HG03460 (cell line): ENCODE measurements at regions not wholly inside any gene's neighbourhood (a gene's known extent, or its start where the extent isn't known, plus 50 kb on each side); places are given as distances from the start of the nearest gene placed in this dataset.

Source experiments
- ATAC-seq: cut with Tn5 transposase; IDR thresholded peaks from one replicate; pipeline ENCODE4 v1.9.1; 2021; ENCODE audit not compliant: unreplicated experiment

GRCh38 chr1:14037101-14037847 is 337.3 kb downstream of the PRDM2 start:
- no peak for ATAC-seq

- ATAC-seq, result no peak
These were observed 339.8 kb downstream of the PRDM2 start for GRCh38 chr1:14039582-14040430.

GRCh38 chr1:14049965-14050364 is 350.0 kb downstream of the PRDM2 start:
- ATAC-seq, result no peak

DNA sequence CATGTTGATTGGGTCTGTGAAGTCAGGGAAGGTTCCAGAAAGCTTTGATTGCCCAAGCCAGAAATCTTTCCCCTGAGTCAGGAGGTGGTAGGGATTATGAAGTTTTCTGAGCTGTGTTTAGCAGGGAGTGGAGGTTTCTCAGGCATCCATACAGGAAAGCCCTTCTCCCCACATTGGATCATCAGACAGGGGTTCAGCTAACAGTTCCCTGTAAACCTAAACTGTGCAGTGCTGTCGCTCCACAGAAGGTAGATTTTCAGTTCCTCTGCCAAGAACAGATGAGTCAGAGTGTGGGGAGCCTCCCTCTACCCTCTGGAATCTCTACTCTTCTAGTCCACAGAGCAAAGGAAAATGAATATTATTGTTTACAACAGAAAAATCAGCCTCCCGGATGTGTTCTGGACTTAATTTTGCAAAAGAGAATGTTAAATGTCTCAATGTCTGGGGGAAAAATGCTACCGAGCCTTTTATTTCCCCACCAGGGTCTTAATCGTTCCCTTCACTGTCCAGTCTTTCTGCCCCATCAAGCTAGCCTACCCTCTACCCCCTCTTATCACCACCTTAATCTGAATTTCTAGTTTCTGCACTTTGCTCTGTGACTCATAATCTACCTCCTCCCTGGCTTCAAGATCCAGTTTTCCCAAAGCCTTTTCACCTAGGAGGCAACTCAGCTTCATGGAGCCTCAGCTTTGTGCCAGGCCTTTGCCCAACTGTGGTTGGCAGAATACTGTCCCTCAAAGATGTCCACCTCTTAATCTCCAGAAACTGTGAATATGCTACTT is 355.6 kb downstream of the PRDM2 start:
- ATAC-seq, result no peak

- no peak for ATAC-seq
These were observed 357.7 kb downstream of the PRDM2 start for GRCh38 chr1:14057640-14058039.

GRCh38 chr1:14061204-14061603 is 361.2 kb downstream of the PRDM2 start:
- ATAC-seq, result no peak

GRCh38 chr1:14061722-14062121 is 361.7 kb downstream of the PRDM2 start:
- ATAC-seq, result no peak

DNA sequence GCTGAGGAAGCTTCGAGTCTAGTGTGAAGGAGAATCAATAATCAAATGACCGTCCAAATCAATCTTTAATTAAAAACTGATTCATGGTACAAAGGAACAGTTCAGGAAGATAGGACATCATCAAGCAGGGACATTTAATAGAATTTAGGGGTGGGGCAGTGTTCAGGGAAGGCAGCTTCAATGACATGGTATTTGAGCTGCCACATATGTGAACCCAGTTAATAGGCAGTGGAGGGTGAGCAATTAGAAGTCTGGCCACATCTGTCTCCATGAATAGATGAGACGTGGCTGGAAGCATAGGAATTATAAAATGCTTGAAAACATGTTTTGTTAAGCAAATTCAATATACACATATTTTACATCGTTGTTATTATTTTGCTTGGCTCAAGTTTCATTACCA is 362.7 kb downstream of the PRDM2 start:
- no peak for ATAC-seq

- no peak for ATAC-seq
These were observed 364.9 kb downstream of the PRDM2 start for GRCh38 chr1:14064649-14065442.

DNA sequence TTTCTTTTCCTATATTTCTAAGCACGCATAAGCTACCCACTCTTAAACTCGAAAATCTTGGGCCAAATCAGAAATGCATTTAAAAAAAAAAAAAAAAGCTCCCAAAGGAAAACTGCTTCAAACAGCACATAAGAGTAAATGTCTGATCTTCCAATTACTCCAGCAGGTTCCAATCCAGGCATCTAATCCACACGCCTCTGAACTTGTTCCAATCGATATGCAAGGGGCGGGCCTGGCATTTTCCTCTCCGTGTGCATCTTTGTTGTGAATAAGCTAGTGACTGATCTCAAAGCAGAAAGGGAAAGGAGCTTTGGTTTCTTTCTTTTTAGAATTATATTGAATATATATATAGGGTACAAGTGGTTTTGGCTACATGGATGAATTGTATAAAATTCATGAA is 365.5 kb downstream of the PRDM2 start:
- ATAC-seq, result no peak

- ATAC-seq, result no peak
These were observed 367.0 kb downstream of the PRDM2 start for GRCh38 chr1:14067036-14067435.

DNA sequence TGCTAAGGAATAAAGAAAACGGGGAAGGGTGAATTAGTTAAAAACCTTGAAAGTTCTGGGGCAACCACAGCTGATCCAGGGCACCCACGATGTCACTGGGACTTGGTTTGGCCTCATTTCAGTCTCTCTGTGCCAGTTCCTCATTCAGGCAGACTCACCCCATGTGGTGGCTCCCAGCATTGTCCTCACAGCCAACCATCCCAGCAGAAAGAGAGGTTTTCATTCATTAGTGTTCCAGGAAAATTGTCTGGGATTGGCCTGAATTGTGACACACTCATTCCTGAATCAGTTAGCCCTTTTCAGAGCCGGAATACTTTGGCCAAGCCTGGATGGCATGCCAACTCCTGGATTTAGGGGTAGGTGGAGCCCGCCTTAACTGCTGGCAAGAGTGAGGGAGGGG is 367.7 kb downstream of the PRDM2 start:
- ATAC-seq, result no peak

GRCh38 chr1:14071581-14071980 is 371.6 kb downstream of the PRDM2 start:
- ATAC-seq, result no peak

DNA sequence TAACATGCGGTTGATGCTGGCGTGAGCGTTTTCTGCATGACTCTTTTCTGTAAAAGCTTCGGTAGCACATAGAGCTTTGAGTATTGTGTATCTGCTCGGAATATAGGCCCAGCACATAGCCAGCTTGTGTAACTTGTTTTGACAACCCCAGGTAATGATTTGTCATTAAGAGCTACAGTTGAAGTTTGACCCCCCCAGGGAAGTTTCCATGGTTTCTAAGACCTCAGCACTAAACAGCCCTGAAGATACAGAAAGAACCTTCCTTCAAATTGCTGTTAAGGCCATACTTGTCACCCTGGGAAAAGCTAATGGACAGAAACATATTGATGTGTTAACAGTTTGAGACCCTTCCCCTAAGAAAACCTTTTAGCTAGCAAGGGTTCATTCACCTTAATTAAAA is 380.7 kb downstream of the PRDM2 start:
- no peak for ATAC-seq

GRCh38 chr1:14082331-14082730 is 382.3 kb downstream of the PRDM2 start:
- ATAC-seq, result no peak

- ATAC-seq, result no peak
These were observed 383.3 kb downstream of the PRDM2 start for GRCh38 chr1:14083277-14083676.

- no peak for ATAC-seq
These were observed 383.7 kb downstream of the PRDM2 start for GRCh38 chr1:14083706-14084105.

GRCh38 chr1:14090062-14090461 is 390.1 kb downstream of the PRDM2 start:
- ATAC-seq, result no peak

GRCh38 chr1:14090531-14090930 is 390.5 kb downstream of the PRDM2 start:
- ATAC-seq, result no peak

DNA sequence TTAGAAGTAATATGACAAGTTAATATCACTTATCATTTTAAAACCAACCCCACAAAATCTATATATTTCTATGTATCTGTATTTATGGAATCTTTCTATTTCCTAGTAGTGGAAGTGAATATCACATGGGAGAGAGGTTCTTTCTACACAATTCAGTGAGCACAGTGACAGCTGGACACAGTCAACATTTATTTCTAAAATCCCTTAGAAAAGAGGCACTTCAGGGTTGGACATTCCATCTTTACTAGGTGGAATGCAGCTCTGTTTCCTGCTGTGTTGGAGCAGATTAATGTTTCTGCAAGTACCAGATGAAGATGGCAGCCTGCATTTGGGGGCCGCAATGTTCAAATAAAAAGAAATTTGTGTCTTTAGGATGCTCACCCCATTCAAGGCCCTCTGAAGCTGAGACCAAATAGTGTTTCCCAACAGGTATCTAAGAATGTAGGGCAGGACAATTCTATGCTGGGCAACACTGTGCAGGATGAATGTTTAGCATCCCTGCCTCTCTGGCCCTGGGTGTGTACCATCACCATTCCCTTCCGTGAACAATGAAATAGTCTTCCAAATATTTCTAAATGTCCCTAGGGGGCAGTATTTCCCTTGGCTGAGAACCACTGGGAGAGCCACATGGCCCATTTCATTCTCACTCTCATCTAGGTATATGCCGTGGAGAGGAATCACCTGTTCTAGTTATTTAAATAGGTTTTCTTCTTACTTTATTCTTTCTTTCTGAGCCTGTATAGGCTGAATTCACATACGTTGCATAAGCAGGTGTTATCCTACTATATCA is 394.8 kb downstream of the PRDM2 start:
- ATAC-seq, result no peak
